ENCODE measurements at regions not wholly inside any gene's neighbourhood (a gene's known extent, or its start where the extent isn't known, plus 50 kb on each side); places are given as distances from the start of the nearest gene placed in this dataset.
"Not testable (repeated sequence)": the region's sequence is repeated elsewhere in the genome, so short reads cannot be mapped to it uniquely, and the experiment has no call there.

DNA sequence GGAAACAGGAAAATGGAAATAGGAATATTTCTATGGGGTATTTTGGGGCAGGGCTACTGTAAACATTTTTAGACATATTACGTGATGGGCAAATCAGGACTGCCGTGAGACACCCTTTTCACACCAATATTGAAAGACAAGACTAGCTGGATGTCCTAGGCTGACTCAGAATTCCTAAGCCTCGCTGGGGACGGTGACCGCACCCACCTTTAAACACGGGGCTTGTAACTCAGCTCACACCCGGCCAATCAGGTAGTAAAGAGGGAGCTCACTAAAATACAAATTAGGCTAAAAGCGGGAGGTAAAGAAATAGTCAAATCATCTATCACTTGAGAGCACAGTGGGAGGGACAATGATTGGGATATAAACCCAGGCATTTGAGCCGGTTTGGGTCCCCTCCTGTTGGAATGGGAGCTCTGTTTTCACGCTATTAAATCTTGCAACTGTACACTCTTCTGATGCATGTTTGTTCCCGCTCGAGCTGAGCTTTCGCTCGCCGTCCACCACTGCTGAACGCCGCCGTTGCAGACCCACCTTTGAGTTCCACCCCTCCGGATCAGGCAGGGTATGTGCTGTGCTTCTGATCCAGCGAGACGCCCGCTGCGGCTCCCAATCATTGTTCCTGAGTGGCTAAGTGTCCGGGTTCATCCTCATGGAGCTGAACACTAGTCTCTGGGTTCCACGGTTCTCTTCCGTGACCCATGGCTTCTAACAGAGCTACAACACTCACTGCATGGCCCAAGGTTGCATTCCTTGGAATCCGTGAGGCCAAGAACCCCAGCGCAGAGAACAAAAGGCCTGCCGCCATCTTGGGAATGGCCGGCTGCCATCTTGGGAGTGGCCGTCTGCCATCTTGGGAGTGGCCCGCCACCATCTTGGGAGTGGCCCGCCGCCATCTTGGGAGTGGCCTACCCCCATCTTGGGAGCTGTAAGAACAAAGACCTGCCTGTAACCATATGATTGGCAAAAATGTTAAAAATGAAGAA is 152.6 kb downstream of the CRLF2 start:
- no peak for DNase-seq (ENCODE audit: low read depth in 2 of 2)

GRCh38 chrX:1053600-1053999 is 158.8 kb downstream of the CRLF2 start:
- not testable (repeated sequence) for DNase-seq (ENCODE audit: low read depth in 2 of 2)

GRCh38 chrX:1053072-1053471 is 159.4 kb downstream of the CRLF2 start:
- no peak for DNase-seq (ENCODE audit: low read depth in 2 of 2)

DNA sequence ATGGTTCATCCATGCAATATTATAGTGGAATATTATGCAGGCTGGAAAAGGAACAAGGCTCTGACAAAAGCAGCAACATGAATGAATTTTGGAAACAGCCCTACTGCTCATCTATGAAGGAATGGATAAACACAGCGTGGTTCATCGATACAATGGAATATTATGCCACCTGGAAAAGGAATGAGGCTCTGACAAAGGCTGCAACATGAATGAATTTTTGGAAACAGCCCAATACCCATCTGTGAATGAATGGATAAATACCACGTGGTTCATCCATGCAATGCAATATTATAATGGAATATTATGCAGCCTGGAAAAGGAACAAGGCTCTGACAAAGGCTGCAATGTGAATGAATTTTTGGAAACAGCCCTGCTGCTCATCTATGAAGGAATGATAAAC is 160.4 kb downstream of the CRLF2 start:
- DNase-seq (ENCODE audit: low read depth in 2 of 2): no peak

DNA sequence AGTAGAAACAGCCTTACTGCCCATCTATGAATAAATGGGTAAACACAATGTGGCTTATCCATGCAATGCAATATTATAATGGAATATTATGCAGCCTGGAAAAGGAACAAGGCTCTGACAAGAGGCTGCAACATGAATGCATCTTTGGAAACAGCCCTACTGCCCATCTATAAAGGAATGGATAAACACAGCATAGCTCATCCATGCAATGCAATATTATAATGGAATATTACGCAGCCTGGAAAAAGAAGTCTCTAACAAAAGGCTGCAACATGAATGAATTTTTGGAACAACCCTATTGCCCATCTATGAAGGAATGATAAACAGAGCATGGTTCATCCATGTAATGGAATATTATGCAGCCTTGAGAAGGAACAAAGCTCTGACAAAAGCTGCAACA is 161.0 kb downstream of the CRLF2 start:
- no peak for DNase-seq (ENCODE audit: low read depth in 2 of 2)

DNA sequence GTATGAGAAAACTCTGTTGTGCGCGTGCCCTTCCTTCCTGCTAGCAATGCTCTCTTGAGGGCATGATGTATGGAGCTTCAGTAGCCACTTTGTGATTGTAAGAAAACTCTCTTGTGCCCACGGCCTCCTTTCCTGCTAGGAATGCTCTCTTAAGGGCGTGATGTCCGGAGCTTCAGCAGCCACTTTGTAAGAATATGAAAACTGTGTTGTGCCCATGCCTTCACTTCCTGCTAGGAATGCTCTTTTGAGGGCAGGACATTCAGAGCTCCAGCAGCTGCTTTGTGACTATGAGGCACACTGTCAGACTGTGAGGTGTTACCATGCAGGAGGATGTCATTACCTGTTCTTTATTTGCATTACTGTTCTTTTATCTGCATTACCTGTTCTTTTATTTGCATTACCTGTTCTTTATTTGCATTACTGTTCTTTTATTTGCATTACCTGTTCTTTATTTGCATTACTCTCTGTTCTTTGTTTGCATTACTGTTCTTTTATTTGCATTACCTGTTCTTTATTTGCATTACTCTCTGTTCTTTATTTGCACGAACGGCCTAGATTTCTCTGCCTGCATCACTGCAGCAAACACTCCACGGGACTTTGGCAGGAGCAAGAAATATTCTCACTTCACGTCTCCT is 166.7 kb downstream of the CRLF2 start:
- no peak for DNase-seq (ENCODE audit: low read depth in 2 of 2)

- DNase-seq (ENCODE audit: low read depth in 2 of 2): no peak
Measured at GRCh38 chrX:1041091-1041490, 171.4 kb downstream of the CRLF2 start.

GRCh38 chrX:1035931-1036330 is 176.5 kb downstream of the CRLF2 start:
- not testable (repeated sequence) for DNase-seq (ENCODE audit: low read depth in 2 of 2)

GRCh38 chrX:1035206-1035605 is 177.2 kb downstream of the CRLF2 start:
- DNase-seq (ENCODE audit: low read depth in 2 of 2): no peak

DNA sequence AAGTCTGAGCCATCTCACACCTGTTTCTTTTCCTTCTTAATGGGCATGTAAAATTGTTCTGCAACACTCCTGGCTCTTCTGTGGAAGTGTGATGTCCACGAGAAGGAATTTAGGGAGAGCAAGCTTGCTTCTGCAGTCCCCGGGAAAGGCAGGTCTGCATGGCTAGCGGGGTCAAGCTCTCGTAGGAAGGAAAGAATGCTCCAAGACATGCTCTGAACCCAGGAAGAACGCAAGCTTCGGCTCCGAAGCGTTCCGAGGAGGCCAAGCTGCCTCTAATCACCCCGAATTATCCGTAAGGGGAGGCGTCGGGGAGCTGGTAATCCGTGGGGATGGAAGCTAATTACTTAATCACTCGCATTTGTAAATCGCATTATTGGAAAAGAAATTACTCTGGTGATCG is 177.7 kb downstream of the CRLF2 start:
- no peak for DNase-seq (ENCODE audit: low read depth in 2 of 2)

- no peak for DNase-seq (ENCODE audit: low read depth in 2 of 2)
Measured at GRCh38 chrX:1031521-1032430, 180.7 kb downstream of the CRLF2 start.

DNA sequence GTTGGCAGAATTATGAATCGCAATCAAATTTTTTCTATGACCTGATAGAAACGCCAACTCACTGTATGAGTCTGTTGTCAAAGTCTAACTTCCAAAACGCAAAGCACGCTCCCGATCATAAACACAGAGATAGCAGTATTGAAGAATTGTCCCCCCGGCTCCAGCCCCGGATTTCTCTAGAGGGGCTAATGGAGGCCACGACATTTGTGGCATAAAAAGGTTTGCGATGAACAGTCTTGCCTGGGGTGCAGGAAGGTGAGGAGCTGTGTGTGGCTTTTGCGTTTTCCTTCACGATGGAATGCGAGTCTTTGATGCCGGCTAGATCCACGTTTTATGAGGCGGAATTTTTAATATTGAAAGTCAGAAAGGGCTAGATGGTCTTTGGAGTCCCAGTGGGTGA is 183.0 kb downstream of the CRLF2 start:
- DNase-seq (ENCODE audit: low read depth in 2 of 2): no peak

DNA sequence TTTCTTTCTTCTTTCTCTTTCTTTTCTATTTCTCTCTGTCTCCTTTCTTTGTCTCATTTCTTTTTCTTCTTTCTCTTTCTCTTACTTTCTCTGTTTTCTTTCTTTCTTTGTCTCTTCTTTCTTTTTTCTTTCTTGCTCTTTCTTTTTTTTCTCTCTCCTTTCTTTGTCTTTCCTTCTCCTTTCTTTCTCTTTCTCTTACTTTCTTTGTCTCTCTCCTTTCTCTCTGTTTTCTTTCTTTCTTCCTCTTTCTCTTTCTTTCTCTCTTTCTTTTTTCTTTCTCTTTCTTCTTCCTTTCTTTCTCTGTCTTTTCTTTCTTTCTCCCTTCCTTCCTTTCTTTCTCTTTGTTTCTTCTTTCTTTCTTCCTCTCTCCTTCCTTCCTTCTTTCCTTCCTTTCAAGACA is 184.8 kb downstream of the CRLF2 start:
- no peak for DNase-seq (ENCODE audit: low read depth in 2 of 2)

DNA sequence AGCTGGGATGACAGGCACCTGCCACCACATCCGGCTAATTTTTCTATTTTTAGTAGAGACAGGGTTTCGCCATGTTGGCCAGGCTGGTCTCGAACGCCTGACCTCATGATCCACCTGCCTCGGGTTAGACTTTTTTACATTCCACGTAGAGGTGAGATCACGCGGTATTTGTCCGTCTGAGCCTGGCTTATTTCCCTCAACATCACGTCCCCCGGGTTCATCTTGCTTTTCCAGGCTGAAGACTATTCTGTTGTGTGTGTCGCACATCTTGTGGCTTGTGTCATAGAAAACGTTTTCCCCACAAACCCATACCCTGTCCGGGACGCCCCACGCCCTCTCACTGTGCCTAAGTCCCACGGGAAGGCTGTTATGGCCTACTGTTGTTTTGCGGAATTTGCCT is 185.3 kb downstream of the CRLF2 start:
- no peak for DNase-seq (ENCODE audit: low read depth in 2 of 2)

- DNase-seq (ENCODE audit: low read depth in 2 of 2): no peak
Measured at GRCh38 chrX:1026263-1027015, 186.0 kb downstream of the CRLF2 start.

DNA sequence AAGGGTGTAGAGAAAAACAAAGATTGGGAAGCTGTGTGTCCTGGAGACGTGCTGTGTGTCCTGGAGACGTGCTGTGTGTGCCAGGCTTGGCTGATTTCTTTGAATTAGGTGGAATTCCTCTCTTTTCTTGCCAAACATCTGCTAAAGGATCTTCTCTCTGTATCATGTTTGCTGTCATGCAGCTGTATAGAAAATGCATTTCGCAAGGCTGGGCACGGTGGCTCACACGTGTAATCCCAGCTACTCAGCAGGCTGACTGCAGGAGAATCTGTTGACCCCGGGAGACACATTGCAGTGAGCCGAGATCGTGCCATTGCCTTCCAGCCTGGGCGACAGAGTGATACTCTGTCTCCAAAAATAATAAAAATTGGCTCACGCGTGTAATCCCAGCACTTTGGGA is 187.0 kb downstream of the CRLF2 start:
- DNase-seq (ENCODE audit: low read depth in 2 of 2): no peak

DNA sequence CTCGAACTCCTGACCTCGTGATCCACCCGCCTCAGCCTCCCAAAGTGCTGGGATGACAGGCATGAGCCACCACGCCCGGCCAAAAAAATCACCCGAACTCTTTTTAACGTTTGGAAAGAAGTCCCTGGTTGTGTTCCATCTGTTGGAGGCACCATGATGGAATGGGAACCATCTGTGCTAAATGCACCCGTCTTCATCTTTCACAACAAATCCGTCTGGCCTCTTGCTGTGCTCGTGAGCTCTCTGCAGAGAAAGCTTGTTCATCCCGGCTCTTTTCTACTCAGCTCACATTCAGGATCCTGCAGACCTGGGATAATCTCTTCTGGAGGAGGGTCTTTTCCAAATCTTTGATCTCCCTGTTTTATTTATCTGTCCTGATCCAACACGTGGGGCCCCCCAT is 188.8 kb downstream of the CRLF2 start:
- no peak for DNase-seq (ENCODE audit: low read depth in 2 of 2)

DNA sequence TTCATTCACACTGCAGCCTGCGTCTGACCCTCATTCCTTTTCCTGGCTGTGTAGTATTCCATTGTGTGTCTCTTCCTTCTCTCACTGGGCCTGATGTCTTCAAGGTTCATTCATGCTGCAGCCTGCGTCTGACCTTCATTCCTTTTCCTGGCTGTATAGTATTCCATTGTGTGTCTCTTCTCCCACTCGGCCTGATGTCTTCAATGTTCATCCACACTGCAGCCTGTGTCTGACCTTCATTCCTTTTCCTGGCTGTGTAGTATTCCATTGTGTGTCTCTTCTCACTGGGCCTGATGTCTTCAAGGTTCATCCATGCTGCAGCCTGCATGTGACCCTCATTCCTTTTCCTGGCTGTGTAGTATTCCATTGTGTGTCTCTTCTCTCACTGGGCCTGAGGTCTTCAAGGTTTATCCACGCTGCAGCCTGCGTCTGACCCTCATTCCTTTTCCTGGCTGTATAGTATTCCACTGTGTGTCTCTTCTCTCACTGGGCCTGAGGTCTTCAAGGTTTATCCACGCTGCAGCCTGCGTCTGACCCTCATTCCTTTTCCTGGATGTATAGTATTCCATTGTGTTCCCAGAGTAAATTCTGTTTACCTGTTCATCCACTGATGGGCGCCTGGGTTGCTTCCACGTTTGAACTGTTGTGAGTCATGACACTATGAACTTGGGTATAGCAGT is 191.0 kb downstream of the CRLF2 start:
- DNase-seq (ENCODE audit: low read depth in 2 of 2): not testable (repeated sequence)

DNA sequence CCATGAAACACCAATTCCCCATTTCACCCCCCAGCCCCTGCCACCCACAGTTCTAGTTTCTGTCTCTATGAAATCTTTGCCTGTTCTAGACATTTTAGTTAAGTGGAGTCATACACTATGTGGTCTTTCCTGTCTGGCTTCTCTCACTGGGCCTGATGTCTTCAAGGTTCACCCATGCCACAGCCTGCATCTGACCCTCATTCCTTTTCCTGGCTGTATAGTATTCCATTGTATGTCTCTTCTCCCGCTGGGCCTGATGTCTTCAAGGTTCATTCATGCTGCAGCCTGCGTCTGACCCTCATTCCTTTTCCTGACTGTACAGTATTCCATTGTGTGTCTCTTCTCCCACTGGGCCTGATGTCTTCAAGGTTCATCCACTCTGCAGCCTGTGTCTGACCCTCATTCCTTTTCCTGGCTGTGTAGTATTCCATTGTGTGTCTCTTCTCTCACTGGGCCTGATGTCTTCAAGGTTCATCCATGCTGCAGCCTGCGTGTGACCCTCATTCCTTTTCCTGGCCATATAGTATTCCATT is 191.7 kb downstream of the CRLF2 start:
- no peak for DNase-seq (ENCODE audit: low read depth in 2 of 2)

DNA sequence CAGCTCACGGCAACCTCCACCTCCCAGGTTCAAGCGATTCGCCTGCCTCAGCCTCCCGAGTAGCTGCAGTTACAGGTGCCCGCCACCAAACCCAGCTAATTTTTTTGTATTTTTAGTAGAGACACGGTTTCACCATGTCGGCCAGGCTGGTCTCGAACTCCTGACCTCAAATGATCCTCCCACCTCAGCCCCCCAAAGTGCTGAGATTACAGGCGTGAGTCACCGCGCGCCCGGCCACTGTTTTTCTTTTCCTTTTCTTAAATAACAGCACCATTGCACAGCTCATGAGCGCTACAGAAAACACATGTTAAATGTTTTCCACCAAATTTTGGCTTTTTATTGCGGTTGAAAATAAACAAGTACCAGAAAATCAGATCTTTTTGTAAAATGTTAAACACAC is 195.5 kb downstream of the CRLF2 start:
- not testable (repeated sequence) for DNase-seq (ENCODE audit: low read depth in 2 of 2)

Data from dermis microvascular lymphatic vessel endothelial cell (primary cell).